Uterus (tissue), 3 donors: ENCODE measurements at regions not wholly inside any gene's neighbourhood (a gene's known extent, or its start where the extent isn't known, plus 50 kb on each side); places are given as distances from the start of the nearest gene placed in this dataset.

ENCODE experiments used
- DNase-seq, 2 donors: peaks; one replicate each; pipeline ENCODE4 v3.0.0-alpha.2; 2019 to 2020
- H3K27ac ChIP-seq, 2 donors: fragments of 200-600 bp; sonication (generic); 1 replicate in 1 of 2; 2 replicates in 1 of 2; pipeline ENCODE4 v1.5.1; 2016 to 2018
- H3K27me3 ChIP-seq, 2 donors: fragments of 200-600 bp; sonication (generic); one replicate each; pipeline ENCODE4 v1.5.1; 2018 to 2019; ENCODE audit warnings: control low read depth in 1 of 2
- H3K36me3 ChIP-seq, 2 donors: fragments of 200-600 bp; sonication (generic); one replicate each; pipeline ENCODE4 v1.5.1; 2019; ENCODE audit warnings: control low read depth in 1 of 2
- H3K4me1 ChIP-seq, 2 donors: fragments of 200-600 bp; sonication (generic); one replicate each; pipeline ENCODE4 v1.5.1; 2018 to 2019; ENCODE audit warnings: control low read depth in 1 of 2
- H3K4me3 ChIP-seq, 2 donors: fragments of 200-600 bp; sonication (generic); 1 replicate in 1 of 2; 2 replicates in 1 of 2; pipeline ENCODE4 v1.5.1; 2018 to 2019; ENCODE audit warnings: mild to moderate bottlenecking in 1 of 2
- H3K9me3 ChIP-seq, 2 donors: fragments of 200-600 bp; sonication (generic); one replicate each; pipeline ENCODE4 v1.5.1; 2019; ENCODE audit warnings: control low read depth in 1 of 2
- POLR2A ChIP-seq, 2 donors: fragments of 450-650 bp; IDR thresholded peaks; one replicate each; pipeline ENCODE4 v1.6.1; 2016; ENCODE audit warnings: antibody characterized with exemption in 2 of 2, mild to moderate bottlenecking in 1 of 2, moderate library complexity in 1 of 2
- intact Hi-C: fragments of 100-400 bp; cut with DNase I; formaldehyde crosslinking; loops from one replicate; pipeline ENCODE4 v1.15.1; 2023; ENCODE audit warnings: low total_unique reads
- TF ChIP-seq, protein P1 (sequence below), 4 experiments: fragments of 200-600 bp in 2 of 4; fragments of 450-650 bp in 2 of 4; sonication (generic) in 2 of 4; IDR thresholded peaks; one replicate each; pipeline ENCODE4 v1.5.1; 2016 to 2019; ENCODE audit warnings: antibody characterized with exemption in 4 of 4, mild to moderate bottlenecking in 2 of 4, moderate library complexity in 1 of 4
- donor health status: DM: yes; HTN: yes; CAD: no.

DNA sequence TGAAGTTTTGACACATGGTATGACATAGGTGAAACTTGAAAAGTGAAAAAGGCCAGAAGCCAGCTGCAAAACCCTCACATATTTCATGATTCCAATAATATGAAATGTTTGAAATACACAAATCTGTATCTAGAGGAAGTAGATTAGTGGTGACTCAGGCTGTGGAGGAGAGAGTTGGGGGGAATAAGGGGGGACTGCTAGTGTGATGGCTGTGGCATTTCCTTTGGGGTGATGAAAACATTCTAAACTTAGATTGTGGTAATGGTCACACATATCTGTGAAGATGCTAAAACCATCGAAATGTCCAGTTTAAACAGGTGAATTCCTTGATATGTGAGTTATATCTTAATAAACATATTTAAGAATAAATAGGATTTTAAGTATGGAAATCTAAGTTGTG lies 343.5 kb upstream of the SFRP2 start:
- Histone ChIP-seq H3K27ac (no peak overlapping the region), H3K27me3 (no peaks in the 10 kb centered on the region), H3K36me3 (no peaks in the 10 kb centered on the region), H3K4me3 (no peak overlapping the region), H3K9me3 (no peaks in the 10 kb centered on the region), H3K4me1 (no peaks in the 10 kb centered on the region)
- no peak for DNase-seq
- intact Hi-C loops, result no loop called here
- TF ChIP-seq POLR2A (IDR thresholded peaks at IDR 0.05), result no peak
- TF ChIP-seq, protein P1, sequence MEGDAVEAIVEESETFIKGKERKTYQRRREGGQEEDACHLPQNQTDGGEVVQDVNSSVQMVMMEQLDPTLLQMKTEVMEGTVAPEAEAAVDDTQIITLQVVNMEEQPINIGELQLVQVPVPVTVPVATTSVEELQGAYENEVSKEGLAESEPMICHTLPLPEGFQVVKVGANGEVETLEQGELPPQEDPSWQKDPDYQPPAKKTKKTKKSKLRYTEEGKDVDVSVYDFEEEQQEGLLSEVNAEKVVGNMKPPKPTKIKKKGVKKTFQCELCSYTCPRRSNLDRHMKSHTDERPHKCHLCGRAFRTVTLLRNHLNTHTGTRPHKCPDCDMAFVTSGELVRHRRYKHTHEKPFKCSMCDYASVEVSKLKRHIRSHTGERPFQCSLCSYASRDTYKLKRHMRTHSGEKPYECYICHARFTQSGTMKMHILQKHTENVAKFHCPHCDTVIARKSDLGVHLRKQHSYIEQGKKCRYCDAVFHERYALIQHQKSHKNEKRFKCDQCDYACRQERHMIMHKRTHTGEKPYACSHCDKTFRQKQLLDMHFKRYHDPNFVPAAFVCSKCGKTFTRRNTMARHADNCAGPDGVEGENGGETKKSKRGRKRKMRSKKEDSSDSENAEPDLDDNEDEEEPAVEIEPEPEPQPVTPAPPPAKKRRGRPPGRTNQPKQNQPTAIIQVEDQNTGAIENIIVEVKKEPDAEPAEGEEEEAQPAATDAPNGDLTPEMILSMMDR (IDR thresholded peaks at IDR 0.05), result no peak

DNA sequence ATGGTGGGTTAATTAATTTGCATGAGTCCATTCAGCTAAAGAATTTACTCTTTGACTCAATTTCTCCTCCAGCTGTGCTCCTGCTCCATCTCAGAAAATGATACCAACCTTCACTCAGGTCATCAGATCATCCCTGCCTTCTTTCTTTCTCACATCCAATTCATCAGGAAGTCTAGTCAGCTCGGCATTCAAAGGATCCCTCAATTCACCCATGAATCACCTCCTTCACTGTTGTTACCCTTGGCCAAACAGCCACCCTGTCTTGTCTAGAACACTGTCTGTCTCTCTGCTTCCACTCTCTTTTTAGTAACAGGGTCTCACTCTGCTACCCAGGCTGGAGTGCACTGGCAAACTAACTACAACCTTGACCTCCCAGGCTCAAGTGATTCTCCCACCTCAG lies 337.4 kb upstream of the SFRP2 start:
- no peak overlapping the region for H3K4me3 ChIP-seq

DNA sequence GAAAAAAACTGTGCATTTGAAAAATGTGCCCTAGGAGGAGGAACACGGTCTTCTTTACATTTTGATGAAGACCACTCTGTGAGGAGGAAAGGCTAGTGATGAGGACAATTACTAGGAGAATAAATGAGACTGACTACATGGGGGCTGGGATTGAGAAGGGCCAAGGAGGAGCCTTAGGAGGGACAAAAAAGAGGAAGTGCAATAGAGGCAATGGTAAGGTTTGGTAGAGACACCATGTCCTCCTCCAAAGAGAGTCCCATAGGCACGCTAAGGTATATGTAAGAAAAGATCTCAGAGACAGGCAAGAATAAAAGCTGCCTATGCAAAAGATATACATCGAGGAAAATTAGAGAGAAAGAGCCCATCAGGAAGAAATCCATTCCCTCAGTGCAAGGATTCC lies 336.5 kb upstream of the SFRP2 start:
- Histone ChIP-seq H3K4me3 (no peak overlapping the region), H3K36me3 (no peaks in the 10 kb centered on the region), H3K4me1 (no peaks in the 10 kb centered on the region), H3K27me3 (no peaks in the 10 kb centered on the region), H3K9me3 (no peaks in the 10 kb centered on the region), H3K27ac (no peak overlapping the region)
- no peak for DNase-seq
- intact Hi-C loops, result no loop called here
- TF ChIP-seq POLR2A (IDR thresholded peaks at IDR 0.05), result no peak
- TF ChIP-seq, protein P1 (IDR thresholded peaks at IDR 0.05), result no peak

More for the DNA sequence above, 337.4 kb upstream of the SFRP2 start:
- TF ChIP-seq, protein P1 (IDR thresholded peaks at IDR 0.05), result no peak
- no peak for TF ChIP-seq POLR2A (IDR thresholded peaks at IDR 0.05)
- Histone ChIP-seq H3K9me3 (no peaks in the 10 kb centered on the region), H3K27me3 (no peaks in the 10 kb centered on the region), H3K36me3 (no peaks in the 10 kb centered on the region), H3K27ac (no peak overlapping the region), H3K4me1 (no peaks in the 10 kb centered on the region)
- intact Hi-C loops, result no loop called here
- DNase-seq, result no peak

DNA sequence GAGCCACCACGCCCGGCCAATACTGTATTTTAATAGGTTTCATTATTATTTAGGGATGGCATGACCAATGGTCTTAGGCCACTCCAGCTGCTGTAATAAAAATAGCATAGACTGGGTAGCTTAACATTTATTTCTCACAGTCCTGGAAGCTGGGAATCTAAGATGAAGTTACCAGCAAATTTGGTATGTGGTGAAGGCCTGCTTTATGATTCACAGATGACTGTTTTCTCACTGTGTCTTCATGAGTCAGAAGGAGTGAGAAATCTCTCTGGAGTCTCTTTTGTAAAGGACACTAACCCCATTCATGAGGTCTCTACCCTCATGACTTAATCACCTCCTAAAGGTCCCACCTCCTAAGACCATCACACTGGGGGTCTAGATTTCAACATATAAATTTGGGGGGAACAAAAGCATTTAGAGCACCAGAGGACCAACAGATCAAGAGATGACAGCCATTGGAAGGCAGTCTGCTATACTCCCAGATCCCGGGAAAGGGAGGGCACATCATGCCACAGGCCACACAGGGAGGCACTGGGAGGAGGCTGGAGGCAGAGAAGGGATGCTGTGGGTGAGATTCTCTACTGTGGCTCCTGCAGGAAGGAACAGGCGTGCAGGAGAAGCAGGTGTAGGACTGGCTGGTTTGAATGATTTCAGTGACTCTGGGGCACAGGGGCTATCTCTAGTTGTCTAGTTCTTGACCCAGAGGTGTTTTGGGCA lies 335.8 kb upstream of the SFRP2 start:
- H3K9me3 ChIP-seq, result no peaks in the 10 kb centered on the region
- no peaks in the 10 kb centered on the region for H3K36me3 ChIP-seq
- DNase-seq, result no peak
- no peak overlapping the region for H3K4me3 ChIP-seq
- intact Hi-C loops, result no loop called here
- no peaks in the 10 kb centered on the region for H3K4me1 ChIP-seq
- H3K27ac ChIP-seq, result no peak overlapping the region
- TF ChIP-seq POLR2A (IDR thresholded peaks at IDR 0.05), result no peak
- TF ChIP-seq, protein P1 (IDR thresholded peaks at IDR 0.05), result no peak
- no peaks in the 10 kb centered on the region for H3K27me3 ChIP-seq

DNA sequence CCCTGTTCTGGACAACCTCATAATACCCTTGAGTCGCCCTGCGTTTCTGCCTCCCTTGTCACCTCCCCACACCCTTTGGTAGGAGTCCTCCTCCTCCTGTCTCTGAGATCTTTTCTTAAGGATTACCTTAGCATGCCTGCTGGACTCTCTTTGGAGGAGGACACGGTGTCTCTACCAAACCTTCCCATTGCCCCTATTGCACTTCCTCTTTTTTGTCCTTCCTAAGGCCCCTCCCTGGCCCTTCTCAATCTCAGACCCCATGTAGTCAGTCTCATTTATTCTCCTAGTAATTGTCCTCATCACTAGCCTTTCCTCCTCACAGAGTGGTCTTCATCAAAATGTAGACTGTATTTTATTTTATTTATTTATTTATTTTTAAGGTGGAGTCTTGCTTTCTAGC lies 335.0 kb upstream of the SFRP2 start:
- intact Hi-C loops, result no loop called here
- no peak for TF ChIP-seq POLR2A (IDR thresholded peaks at IDR 0.05)
- TF ChIP-seq, protein P1 (IDR thresholded peaks at IDR 0.05), result no peak
- DNase-seq, result no peak
- Histone ChIP-seq H3K27me3 (no peaks in the 10 kb centered on the region), H3K27ac (no peak overlapping the region), H3K4me1 (no peaks in the 10 kb centered on the region), H3K9me3 (no peaks in the 10 kb centered on the region), H3K4me3 (no peak overlapping the region), H3K36me3 (no peaks in the 10 kb centered on the region)
